ENCODE measurements at regions not wholly inside any gene's neighbourhood (a gene's known extent, or its start where the extent isn't known, plus 50 kb on each side); places are given as distances from the start of the nearest gene placed in this dataset.

DNA sequence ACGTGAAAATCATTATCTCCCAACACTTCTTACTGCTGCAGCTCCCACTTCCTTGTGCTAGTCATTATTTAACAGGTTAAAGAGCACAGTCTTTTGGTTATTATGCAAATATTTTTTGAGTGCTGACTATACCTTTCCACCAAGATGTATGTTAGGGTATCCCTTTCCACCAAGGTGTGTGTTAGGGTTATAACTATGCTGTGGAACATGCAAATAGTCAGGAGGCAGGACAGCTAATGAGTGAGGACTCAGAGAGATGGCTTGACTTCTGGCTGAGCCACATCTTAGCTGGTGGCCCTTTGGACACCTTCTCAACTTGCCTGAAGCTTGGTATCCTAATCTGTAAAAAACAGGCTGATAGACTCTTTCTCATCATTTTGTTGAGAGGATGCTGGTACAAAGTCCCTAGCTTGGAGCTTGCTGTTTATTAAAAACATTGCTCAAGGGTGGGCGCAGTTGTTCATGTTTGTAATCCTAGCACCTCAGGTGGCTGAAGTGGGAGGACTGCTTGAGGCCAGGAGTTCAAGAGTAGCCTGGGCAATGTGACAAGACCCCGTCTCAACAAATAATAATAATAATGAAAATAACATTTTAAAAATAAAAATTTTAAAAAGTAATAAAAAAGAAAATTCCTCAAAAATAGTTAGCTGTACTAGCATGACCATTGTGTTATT is 160.5 kb upstream of the ADAMTS9 start:
- Mint-ChIP-seq H3K4me1 (ENCODE audit: unreplicated experiment) (peaks cover 15% of the 10 kb centered on the region), H3K27me3 (no peaks in the 10 kb centered on the region), H3K27ac (no peak overlapping the region), H3K9me3 (peaks cover 5% of the 10 kb centered on the region), H3K4me3 (no peak overlapping the region), H3K36me3 (no peaks in the 10 kb centered on the region)
- DNase-seq (ENCODE audit: extremely low spot score, unreplicated experiment) = no peak
- TF ChIP-seq CTCF (conservative IDR thresholded peaks at IDR 0.05) = no peak

- peaks cover 15% of the 10 kb centered on the region for H3K4me1 Mint-ChIP-seq (ENCODE audit: unreplicated experiment)
- no peaks in the 10 kb centered on the region for H3K27me3 Mint-ChIP-seq
- H3K4me3 Mint-ChIP-seq = no peak overlapping the region
- H3K27ac Mint-ChIP-seq = no peak overlapping the region
- H3K9me3 Mint-ChIP-seq = peaks cover 5% of the 10 kb centered on the region
- no peak for TF ChIP-seq CTCF (conservative IDR thresholded peaks at IDR 0.05)
- H3K36me3 Mint-ChIP-seq = no peaks in the 10 kb centered on the region
- no peak for DNase-seq (ENCODE audit: extremely low spot score, unreplicated experiment)
Measured at GRCh38 chr3:64844558-64844957, 156.8 kb upstream of the ADAMTS9 start.

DNA sequence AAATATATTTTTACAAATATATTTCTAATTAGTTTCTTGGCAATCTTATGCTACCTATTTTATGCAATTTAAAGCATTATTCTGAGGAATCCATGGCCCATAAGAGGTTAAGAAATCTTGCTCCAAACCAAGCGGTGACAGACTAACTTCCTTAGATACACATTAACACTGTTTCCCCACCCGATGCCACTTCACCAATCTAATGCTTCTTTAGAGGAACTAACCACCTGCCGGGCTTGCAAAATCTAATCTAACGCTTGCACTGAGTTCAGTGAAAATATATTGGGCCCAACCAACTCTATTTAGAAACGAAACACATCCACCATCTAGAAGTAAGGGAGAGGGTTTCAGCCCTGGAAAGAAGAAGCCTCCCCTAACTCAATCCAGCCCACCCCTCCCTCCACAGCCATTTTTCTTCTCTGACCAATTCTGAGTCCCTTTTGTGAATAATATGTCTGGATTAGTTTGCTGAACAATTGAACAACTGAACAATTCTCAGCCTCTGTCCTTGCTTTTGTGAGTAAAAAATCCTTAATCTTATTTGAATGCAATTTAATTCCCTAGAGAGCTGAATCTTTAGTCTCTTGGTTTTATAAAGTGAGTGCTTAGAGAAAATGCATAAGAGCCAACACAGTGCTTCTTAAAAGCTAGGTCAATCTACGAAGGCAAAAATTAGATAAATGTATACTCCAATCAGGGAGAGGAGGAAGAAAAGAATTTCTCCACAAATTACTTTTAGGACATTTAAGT is 150.4 kb upstream of the ADAMTS9 start:
- no peaks in the 10 kb centered on the region for H3K36me3 Mint-ChIP-seq
- no peak overlapping the region for H3K4me3 Mint-ChIP-seq
- H3K9me3 Mint-ChIP-seq = no peaks in the 10 kb centered on the region
- no peak for TF ChIP-seq CTCF (conservative IDR thresholded peaks at IDR 0.05)
- DNase-seq (ENCODE audit: extremely low spot score, unreplicated experiment) = no peak
- H3K27ac Mint-ChIP-seq = no peak overlapping the region
- no peaks in the 10 kb centered on the region for H3K27me3 Mint-ChIP-seq
- H3K4me1 Mint-ChIP-seq (ENCODE audit: unreplicated experiment) = peaks cover 8% of the 10 kb centered on the region

DNA sequence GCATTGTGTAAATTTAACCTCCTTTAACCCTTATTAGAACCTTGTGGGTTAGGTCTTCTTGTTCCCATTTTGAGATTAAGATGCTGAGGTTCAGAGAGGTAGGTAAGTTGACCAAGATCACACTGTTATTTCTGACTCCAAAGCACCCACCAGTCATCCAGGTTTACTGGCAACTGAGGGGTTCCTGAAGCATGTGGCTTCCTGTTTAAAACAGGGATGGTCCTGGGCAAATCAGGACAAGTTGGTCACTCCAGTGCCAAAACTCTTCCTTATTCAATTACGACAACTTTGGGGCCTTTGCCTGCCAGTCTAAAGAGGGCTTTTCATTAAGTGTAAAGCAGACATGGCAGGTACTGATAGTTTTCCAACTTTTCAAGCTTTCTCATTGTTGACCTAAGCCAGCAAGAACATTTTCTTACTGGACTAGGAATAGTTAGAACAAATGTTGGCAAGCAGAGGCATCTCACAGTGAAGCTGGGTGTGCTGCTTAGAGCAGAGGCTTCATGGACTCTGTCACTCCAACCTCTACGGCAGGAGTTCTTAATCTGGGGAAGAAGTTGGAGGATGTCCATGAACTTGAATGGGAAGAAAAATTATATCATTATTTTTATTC is 149.4 kb upstream of the ADAMTS9 start:
- Mint-ChIP-seq H3K36me3 (no peaks in the 10 kb centered on the region), H3K4me1 (ENCODE audit: unreplicated experiment) (peaks cover 8% of the 10 kb centered on the region), H3K27ac (no peak overlapping the region), H3K9me3 (no peaks in the 10 kb centered on the region), H3K27me3 (no peaks in the 10 kb centered on the region), H3K4me3 (no peak overlapping the region)
- no peak for TF ChIP-seq CTCF (conservative IDR thresholded peaks at IDR 0.05)
- DNase-seq (ENCODE audit: extremely low spot score, unreplicated experiment) = no peak

- Mint-ChIP-seq H3K4me1 (ENCODE audit: unreplicated experiment) (peaks cover 9% of the 10 kb centered on the region), H3K36me3 (no peaks in the 10 kb centered on the region), H3K4me3 (no peak overlapping the region), H3K9me3 (no peaks in the 10 kb centered on the region), H3K27ac (no peak overlapping the region), H3K27me3 (peaks cover 5% of the 10 kb centered on the region)
- no peak for DNase-seq (ENCODE audit: extremely low spot score, unreplicated experiment)
- TF ChIP-seq CTCF (conservative IDR thresholded peaks at IDR 0.05) = no peak
Measured at GRCh38 chr3:64836097-64836496, 148.3 kb upstream of the ADAMTS9 start.
